Rectal smooth muscle tissue (tissue), 1 donor: ENCODE measurements at regions not wholly inside any gene's neighbourhood (a gene's known extent, or its start where the extent isn't known, plus 50 kb on each side); places are given as distances from the start of the nearest gene placed in this dataset.
"Not testable (repeated sequence)": the region's sequence is repeated elsewhere in the genome, so short reads cannot be mapped to it uniquely, and the experiment has no call there.

Experiments used
- H3K27ac ChIP-seq: one replicate; pipeline ENCODE4 v1.7.0; 2013; ENCODE audit warnings: low read depth, low read length, inconsistent platforms
- H3K27me3 ChIP-seq: one replicate; pipeline ENCODE4 v1.7.0; 2013; ENCODE audit warnings: low read length; ENCODE audit not compliant: control insufficient read depth, insufficient read depth
- H3K36me3 ChIP-seq: one replicate; pipeline ENCODE4 v1.7.0; 2013; ENCODE audit warnings: low read length; ENCODE audit not compliant: control insufficient read depth, insufficient read depth
- H3K4me1 ChIP-seq: one replicate; pipeline ENCODE4 v1.7.0; 2013; ENCODE audit warnings: low read length; ENCODE audit not compliant: control insufficient read depth, insufficient read depth
- H3K4me3 ChIP-seq: one replicate; pipeline ENCODE4 v1.7.0; 2013; ENCODE audit warnings: low read length
- H3K9ac ChIP-seq: one replicate; pipeline ENCODE4 v1.7.0; 2013; ENCODE audit warnings: low read length

DNA sequence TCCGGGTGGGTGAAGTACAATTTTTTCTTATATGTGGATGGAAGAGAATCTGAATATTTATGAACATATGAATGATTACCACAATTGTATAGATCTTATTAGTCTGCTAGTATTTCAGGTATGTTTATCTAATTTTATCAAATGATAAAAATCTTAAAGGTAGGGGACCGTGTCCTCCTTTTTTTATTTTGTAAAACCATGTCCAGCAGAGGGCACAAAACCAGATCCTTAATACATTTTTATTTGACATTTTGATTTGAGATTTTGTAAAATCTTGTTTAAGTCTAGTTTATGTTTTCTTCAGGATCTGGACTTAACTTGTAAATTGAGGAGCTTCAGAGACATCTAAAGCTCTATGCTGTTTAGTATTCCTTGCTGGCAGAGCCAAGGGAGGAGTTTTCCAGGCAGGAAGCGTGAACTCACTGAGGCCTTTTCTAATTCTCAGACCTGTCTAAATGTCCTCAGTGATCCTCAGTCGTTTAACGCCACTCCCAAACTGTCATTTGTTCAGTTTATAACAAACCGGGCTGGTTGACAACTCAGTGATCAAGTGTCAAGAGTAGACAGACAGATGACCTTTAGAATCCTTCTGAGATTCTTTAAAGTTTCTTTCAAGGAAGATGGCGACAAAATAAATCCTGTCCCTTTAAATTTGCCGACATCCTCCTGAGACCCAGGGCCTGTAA, 263.9 kb downstream of the KTN1 start:
- H3K4me3 ChIP-seq, result no peak overlapping the region
- H3K36me3 ChIP-seq, result no peaks in the 10 kb centered on the region
- no peaks in the 10 kb centered on the region for H3K4me1 ChIP-seq
- H3K27me3 ChIP-seq, result no peaks in the 10 kb centered on the region
- no peak overlapping the region for H3K27ac ChIP-seq
- no peak overlapping the region for H3K9ac ChIP-seq

DNA sequence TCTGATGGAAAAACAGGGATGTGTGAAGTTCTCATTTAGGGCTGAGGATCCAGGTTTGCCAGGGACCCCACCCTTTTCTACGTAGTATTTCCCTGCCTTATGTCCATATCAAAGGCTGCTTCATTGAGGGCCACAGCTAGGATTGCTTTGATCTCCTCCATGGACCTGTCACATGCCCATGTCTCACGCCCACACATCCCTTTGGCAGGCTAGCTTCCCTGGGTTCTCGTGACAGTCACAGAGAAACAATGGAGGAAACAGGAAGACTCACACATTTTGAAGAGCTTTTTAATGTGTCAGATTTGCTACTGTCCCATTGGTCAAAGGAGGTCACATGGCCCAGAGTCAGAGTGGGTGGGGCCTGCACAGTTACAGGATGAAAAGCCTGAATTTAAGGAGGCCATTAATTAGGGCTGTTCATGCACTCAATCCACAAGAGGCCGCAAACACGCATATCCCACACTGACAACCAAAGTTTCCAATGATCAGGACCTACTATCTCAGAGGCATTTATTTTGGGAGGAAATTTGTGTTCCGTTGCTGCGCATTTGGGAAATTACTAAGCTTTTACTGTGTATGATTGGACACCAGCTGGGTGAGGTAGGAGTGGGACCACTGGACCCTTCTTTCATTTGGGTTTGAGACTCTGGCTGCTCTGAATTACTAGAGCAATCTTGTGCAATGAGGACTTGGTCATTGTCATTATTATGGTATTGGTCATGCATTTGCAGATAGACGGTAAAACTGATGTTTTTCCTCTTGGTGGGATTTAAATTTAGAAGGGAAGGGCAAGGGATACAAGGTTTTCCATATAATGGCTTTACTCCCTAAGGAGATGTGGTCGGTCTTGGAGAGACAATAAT, 266.2 kb downstream of the KTN1 start:
- no peak overlapping the region for H3K27ac ChIP-seq
- H3K9ac ChIP-seq, result no peak overlapping the region
- H3K4me3 ChIP-seq, result no peak overlapping the region
- no peaks in the 10 kb centered on the region for H3K27me3 ChIP-seq
- H3K36me3 ChIP-seq, result no peaks in the 10 kb centered on the region
- no peaks in the 10 kb centered on the region for H3K4me1 ChIP-seq

DNA sequence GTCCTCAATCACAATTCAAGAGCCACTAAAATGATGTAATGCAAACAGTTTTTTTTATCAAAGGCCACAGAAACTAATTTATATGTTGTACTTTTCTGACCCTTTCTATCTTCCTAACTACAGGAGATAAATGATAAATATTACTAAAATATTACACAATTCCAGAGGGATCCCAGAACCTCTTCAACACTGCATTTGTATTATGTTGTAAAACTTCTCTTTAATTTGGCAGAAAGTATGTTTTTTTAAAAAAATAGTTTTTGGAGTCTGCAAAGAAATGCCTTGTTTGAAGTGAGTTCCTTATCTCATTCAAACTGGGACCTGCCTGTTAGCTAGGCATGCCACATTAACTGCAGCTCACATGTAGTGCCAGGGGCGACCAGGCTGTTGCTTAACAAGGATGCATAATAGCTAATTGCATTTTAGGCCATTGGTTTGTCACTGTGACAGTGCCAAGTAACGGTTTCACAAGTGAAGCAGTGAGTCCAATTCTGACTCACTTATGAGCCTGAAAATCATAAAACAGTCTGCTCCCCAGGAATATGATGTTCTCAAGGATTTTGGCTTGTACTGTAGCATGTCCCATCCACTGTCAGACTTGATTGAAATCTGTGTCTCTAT, 266.9 kb downstream of the KTN1 start:
- no peak overlapping the region for H3K27ac ChIP-seq

DNA sequence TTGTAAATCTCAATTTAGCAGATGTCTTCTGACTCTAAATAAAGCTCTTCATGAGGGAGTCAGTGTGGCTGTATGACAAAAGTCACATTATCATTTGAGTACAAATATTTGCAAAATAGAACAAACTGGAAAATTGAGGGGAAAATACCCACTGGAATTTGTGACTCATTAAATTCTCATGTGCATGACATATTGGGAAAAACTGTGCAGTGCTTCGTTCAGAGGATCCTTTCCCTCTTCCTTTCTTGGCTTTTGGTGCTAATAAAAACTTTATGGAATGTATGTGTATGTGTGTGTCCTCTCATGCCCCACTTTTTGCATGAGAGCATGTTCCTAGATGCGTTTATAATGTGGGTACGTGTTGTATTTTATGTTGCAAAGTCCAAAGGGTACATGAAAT, 267.8 kb downstream of the KTN1 start:
- no peaks in the 10 kb centered on the region for H3K27me3 ChIP-seq
- no peaks in the 10 kb centered on the region for H3K4me1 ChIP-seq
- H3K4me3 ChIP-seq, result no peak overlapping the region
- H3K27ac ChIP-seq, result no peak overlapping the region
- no peaks in the 10 kb centered on the region for H3K36me3 ChIP-seq
- H3K9ac ChIP-seq, result no peak overlapping the region

More for the DNA sequence above, 266.9 kb downstream of the KTN1 start:
- no peak overlapping the region for H3K4me3 ChIP-seq
- no peaks in the 10 kb centered on the region for H3K36me3 ChIP-seq
- no peaks in the 10 kb centered on the region for H3K27me3 ChIP-seq
- no peaks in the 10 kb centered on the region for H3K4me1 ChIP-seq
- H3K9ac ChIP-seq, result no peak overlapping the region

DNA sequence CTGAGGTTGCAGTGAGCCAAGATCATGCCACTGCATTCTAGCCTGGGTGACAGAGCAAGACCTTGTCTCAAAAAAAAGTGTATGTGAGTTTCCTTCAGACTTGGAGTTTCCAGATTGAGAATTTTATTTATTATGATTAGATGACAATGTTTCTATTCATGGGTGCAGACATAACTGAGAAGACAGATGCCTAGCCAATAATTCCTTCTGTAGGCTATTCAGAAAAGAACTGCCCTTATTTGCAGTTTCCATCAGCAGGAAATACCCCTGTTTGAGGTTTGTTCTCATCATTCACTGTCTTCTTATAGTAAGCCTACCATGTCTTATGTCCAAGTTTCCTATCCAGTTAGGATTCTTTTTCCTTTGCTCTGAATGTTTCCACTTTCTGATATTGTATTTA, 269.0 kb downstream of the KTN1 start:
- no peak overlapping the region for H3K4me3 ChIP-seq
- no peaks in the 10 kb centered on the region for H3K4me1 ChIP-seq
- no peak overlapping the region for H3K27ac ChIP-seq
- no peaks in the 10 kb centered on the region for H3K36me3 ChIP-seq
- H3K9ac ChIP-seq, result no peak overlapping the region
- no peaks in the 10 kb centered on the region for H3K27me3 ChIP-seq

DNA sequence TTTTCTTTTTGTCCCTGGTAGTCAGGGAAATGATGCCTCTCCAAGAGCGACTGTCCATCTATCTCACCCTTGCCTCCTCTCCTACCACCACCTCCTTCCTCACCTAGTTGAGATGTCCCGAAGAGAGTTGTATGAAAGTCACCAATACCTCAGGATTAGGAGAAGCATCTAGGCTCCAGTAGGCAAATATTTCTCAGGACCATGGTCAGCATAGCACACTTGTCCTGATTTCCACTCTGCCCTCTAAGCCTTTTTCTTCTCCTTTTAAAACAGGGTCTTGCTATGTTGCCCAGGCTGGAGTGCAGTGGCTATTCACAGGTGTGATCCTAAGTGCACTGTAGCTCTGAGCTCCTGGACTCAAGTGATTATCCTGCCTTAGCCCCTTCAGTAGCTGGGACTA, 268.4 kb upstream of the PELI2 start:
- no peaks in the 10 kb centered on the region for H3K4me1 ChIP-seq
- H3K36me3 ChIP-seq, result no peaks in the 10 kb centered on the region
- H3K27me3 ChIP-seq, result no peaks in the 10 kb centered on the region
- no peak overlapping the region for H3K27ac ChIP-seq
- no peak overlapping the region for H3K9ac ChIP-seq
- no peak overlapping the region for H3K4me3 ChIP-seq

DNA sequence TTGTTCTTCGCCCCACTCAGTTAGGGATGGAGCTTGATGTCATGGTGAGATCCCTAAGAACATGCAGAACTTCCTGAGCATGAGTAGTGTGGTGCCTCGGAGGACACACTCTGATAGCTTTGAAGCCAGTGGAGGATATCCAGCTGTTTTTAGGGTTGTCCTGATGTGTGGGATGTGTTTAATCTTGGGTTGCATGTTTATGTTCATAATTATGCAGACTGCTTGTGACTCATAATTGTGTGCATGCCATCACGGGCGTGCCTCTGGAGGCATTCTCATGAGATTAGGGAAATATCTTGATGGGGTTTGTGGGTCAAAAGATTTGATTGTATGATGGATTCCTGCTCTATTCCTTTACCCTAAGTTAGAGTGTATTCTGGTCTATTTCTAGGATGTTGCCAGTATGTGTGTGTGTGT, 267.4 kb upstream of the PELI2 start:
- Histone ChIP-seq H3K4me1 (no peaks in the 10 kb centered on the region), H3K4me3 (no peak overlapping the region), H3K27ac (no peak overlapping the region), H3K36me3 (no peaks in the 10 kb centered on the region), H3K27me3 (no peaks in the 10 kb centered on the region), H3K9ac (no peak overlapping the region)

DNA sequence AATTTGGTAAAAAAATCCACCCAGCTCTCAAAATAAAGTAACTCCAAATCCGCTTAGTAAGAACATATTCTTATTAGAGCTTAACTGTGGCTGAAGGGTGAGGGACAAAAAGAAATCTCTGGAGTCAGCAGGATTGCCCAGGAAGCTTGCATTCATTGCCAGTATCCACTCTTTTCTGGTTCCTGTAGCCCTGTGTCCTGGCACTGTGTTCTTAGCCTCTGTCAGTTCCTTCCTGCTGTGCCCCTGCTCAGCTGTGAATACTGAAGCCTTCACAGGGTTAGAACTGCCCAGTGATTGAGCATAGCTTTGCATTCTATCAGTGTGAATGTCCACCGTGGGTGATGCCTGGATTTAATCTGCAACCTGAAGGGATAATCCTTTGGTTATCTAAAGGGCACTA, 266.9 kb upstream of the PELI2 start:
- Histone ChIP-seq H3K27me3 (no peaks in the 10 kb centered on the region), H3K4me3 (no peak overlapping the region), H3K4me1 (no peaks in the 10 kb centered on the region), H3K27ac (no peak overlapping the region), H3K9ac (no peak overlapping the region), H3K36me3 (no peaks in the 10 kb centered on the region)

DNA sequence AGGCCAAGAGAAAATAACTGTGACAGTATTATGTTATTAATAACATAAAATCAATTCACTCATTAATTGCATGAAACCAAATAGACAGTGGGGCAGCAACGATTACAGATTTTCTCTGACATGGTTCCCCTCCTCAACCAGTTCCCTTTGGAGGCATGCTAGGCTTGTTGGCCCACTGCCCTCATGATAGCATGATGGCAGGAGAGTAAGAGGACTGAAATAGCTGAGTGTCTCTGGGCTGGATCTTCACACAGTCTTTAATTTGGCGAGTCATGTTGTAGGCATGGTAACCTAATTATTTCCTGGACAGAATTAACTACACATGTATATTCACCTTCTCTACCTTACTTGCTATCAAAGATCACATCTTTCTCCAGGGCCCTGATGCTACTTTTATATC, 266.2 kb upstream of the PELI2 start:
- no peaks in the 10 kb centered on the region for H3K36me3 ChIP-seq
- H3K4me1 ChIP-seq, result no peaks in the 10 kb centered on the region
- no peak overlapping the region for H3K4me3 ChIP-seq
- no peak overlapping the region for H3K27ac ChIP-seq
- no peak overlapping the region for H3K9ac ChIP-seq
- no peaks in the 10 kb centered on the region for H3K27me3 ChIP-seq

DNA sequence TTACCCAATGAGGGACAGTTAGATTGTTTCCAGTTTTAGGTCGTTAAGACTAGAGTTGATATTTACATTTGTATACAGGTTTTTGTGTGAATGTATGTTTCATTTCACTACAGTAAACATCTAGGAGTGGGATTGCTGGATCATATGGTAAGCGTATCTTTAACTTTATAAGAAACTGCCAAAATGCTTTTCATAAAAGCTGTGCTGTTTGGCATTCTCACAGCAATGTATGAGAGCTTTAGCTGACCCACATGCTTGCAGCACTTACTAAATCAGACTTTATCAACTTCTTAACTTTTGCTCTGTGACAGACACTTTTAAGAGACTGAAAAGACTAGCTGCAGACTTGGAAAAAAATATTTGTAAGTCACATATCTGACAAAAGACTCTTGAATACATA, 262.5 kb upstream of the PELI2 start:
- Histone ChIP-seq H3K9ac (no peak overlapping the region), H3K27ac (no peak overlapping the region), H3K4me3 (no peak overlapping the region), H3K36me3 (no peaks in the 10 kb centered on the region), H3K4me1 (no peaks in the 10 kb centered on the region), H3K27me3 (no peaks in the 10 kb centered on the region)

DNA sequence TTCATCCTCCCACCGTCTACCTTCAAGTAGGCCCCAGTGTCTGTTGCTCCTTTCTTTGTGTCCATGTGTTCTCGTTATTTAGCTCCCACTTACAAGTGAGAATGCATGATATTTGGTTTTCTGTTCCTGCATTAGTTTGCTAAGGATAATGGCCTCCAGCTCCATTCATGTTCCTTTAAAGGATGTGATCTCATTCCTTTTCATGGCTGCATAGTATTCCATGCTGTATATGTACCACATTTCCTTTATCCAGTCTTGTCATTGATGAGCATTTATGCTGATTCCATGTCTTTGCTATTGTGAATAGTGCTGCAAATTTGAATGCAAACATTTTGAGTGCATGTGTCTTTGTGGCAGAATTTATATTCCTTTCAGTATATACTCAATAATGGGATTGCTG, 259.6 kb upstream of the PELI2 start:
- no peaks in the 10 kb centered on the region for H3K36me3 ChIP-seq
- no peak overlapping the region for H3K9ac ChIP-seq
- no peak overlapping the region for H3K27ac ChIP-seq

DNA sequence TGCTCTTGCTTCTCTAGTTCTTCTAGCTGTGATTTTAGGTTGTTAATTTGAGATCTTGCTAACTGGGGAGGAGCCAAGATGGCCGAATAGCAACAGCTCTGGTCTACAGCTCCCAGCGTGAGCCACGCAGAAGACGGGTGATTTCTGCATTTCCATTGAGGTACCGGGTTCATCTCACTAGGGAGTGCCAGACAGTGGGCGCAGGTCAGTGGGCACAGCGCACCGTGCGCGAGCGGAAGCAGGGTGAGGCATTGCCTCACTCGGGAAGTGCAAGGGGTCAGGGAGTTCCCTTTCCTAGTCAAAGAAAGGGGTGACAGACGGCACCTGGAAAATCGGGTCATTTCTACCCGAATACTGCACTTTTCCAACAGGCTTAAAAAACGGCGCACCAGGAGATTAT, 256.6 kb upstream of the PELI2 start:
- H3K4me3 ChIP-seq, H3K4me1 ChIP-seq, H3K27ac ChIP-seq, H3K27me3 ChIP-seq, H3K9ac ChIP-seq, H3K36me3 ChIP-seq: not testable (repeated sequence)

More for the DNA sequence above, 259.6 kb upstream of the PELI2 start:
- no peaks in the 10 kb centered on the region for H3K27me3 ChIP-seq
- H3K4me1 ChIP-seq, result no peaks in the 10 kb centered on the region
- no peak overlapping the region for H3K4me3 ChIP-seq
